GM18907 (cell line): ENCODE measurements at regions not wholly inside any gene's neighbourhood (a gene's known extent, or its start where the extent isn't known, plus 50 kb on each side); places are given as distances from the start of the nearest gene placed in this dataset.

Experiments used
- ATAC-seq: cut with Tn5 transposase; IDR thresholded peaks from one replicate; pipeline ENCODE4 v1.9.1; 2021; ENCODE audit warnings: mild to moderate bottlenecking, moderate library complexity; ENCODE audit not compliant: unreplicated experiment

- no peak for ATAC-seq
These were observed 354.5 kb upstream of the SOX14 start for GRCh38 chr3:137409584-137409983.

- no peak for ATAC-seq
These were observed 354.1 kb upstream of the SOX14 start for GRCh38 chr3:137410028-137410427.

DNA sequence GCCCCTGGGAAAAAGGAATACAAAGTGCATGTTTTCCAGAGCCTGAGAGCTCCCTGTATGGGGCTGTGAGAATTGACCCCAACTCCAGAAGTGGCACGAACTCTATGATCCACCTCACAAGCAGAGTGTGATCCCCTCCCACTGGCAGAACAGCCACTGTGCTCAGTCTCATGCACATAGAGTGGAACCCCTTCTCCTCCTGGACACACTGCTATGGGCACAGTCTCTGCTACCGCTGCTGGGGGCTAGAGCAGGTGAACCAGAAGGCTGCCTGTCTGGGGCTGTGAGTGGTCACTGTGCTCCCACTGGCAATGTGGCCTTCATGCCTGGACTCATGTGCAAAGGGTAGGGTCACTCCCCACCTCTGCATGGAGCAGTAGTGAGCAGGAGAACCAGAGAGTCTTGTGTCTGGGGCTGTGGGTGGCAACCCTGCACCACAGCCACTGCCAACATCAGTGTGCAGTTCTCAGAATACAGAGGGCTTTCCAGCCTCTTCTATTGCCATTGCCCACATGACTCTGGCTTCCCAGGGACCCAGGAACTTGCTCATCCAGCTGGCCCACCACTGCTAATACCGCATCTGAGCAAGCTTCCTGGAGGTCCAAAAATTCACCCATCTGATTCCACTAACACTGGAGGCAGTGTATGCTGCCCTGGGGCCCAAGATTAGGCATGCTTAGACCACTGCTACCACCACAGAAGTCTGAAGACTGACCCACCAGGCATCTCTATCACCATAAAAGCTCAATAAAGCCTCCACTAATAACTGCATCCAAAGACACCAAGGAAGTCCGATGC, 343.7 kb upstream of the SOX14 start:
- no peak for ATAC-seq

DNA sequence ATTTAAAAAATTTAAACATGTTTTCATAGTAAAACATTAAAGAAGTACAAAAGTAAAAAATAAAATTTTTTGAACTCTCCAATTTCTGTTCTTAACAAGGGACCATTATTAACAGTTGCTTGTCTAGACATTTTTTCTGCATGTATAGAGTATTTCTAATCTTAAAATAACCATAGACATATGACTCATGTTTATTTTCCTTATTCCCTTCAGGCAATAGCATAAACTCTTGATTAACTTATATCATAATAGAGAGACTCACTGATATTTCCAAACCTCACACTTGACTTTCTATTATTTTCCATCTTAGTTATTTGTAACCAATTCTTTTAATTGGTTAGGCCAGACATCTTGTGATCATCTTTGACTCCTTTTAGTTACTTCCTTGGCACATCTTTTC, 325.6 kb upstream of the SOX14 start:
- ATAC-seq = no peak

DNA sequence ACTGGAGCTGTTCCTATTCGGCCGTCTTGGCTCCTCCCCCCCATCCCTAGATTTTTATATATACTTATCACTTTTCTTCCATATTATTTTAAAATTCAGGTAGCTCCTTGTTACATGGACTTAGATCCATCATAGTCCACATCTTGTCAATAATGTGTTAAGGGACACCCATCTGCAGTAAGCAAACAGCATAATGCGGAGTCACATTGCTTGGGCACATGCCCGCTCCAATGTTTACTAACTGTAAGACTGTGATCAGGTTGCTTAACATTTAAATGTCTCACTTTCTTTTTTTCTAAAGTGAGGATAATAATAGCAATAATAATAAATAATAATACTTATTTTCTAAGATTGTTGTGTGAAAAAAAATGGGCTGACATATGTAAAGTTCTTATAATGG, 303.2 kb upstream of the SOX14 start:
- ATAC-seq = no peak

- no peak for ATAC-seq
These were observed 301.0 kb upstream of the SOX14 start for GRCh38 chr3:137463131-137463530.

DNA sequence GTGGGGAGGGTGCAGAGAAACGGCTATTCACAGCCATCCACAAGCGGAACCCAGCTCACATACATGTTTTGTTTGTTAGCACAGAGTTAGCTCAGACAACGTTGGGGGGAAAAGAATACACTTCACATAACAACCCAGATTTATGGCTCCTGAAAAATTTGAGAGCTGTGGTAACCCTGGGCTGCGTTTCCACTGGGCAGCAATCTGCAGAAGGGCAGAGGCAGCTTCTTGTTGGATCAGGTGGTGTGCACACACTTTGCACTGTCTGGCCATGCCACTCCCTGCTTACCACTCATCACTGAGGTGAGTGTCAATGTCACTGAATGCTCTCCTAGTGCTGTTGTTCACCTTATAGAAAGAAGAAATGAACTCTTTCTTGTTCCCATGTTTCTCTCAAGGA, 299.8 kb upstream of the SOX14 start:
- no peak for ATAC-seq

DNA sequence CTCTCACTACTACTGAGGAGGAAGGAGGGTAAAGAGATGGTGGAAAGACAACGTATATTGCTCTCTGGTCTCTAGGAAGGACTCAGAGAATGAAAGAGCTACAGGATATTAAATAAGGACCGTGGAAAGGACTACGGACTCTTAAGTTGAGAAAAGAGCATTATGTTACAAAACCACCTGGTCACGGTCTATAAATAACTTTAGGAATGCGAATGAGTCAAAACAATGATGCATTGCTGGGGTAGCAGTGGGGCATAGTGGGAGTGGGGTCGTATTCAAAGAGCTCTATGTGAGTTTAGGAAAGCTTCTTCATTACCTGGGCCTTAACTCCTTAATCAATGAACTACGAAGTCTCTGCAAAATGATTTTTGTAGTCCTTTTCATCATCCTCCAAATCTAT, 295.7 kb upstream of the SOX14 start:
- ATAC-seq = no peak

- ATAC-seq = no peak
These were observed 294.9 kb upstream of the SOX14 start for GRCh38 chr3:137469263-137469662.

DNA sequence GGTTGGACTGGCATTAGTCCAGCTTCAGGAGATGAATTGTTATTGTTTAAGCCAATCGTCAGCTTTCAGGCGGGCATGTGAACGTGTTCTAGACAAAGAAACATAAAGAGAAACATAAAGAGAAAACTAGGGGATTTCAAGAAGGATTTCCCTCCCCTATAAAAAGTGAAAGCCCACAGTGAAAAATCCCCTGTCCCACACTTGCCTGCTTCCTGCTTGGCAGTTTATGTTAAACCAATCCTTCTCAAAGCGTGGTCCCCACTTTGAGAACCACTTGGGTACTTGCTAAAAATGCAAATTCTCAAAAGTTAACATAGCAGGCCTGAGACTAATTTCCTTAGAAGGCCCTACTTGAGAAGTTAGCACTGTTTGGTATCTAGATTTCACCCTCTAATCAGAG, 293.0 kb upstream of the SOX14 start:
- peak; percentile 56 for ATAC-seq

GRCh38 chr3:137471558-137472204, 292.4 kb upstream of the SOX14 start:
- ATAC-seq = no peak

GRCh38 chr3:137477614-137478013, 286.5 kb upstream of the SOX14 start:
- no peak for ATAC-seq

GRCh38 chr3:137509354-137510045, 254.6 kb upstream of the SOX14 start:
- no peak for ATAC-seq

DNA sequence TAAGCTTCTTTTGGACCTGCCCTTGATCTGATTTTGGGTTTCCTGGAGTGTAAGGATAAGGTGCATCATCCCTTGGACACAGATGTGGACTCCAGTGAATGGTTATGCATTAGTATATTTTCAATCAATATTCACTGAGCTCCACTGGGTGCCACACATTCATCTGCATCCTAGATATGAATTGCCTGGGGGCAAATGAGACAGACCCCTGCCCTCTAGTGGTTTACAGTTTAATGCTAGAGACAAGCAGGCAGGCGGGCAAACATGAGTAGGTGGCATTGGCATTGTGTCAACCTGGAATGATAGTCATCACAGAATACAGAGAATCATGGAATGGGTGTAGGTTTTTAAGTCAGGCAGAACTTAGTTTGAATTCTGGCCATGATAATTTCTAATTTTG, 252.5 kb upstream of the SOX14 start:
- no peak for ATAC-seq

DNA sequence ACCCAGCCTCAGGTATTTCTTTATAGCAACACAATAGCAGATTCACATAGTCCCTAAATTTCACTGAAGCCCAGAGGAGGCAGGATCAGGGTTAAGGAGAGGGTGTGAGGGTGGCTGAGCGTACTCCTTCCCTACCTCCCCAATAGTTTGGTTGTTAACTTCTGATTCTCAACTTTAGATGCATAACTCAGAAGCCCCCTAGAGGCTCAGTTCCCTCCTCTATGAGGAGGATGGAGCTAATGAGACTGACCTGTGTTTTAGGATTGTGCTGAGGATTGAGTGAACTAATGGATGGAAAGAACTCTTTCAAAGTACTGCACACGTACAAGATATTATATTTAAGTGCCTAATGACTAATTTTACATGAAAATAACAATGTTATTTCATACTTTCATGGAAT, 249.3 kb upstream of the SOX14 start:
- ATAC-seq = no peak

DNA sequence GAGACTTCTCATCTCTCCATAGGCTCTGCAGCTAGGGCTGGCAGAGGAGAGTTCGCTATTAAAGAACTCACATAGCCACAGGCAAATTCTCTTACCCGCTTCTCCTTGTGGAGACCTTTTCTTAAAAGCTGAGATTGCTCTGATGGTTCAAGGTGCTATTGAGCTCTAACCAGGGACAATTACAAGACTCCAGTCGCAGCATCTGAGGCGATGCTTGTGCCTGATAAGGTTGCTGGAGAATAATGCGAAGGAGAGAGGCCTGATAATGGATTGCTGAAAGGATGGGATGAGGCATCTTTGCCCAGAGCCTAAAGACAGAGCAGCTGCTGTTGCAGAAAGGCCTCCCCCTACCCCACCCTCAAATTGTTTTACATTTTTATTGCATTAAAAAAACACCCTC, 244.5 kb upstream of the SOX14 start:
- no peak for ATAC-seq

GRCh38 chr3:137524751-137525150, 239.4 kb upstream of the SOX14 start:
- no peak for ATAC-seq

DNA sequence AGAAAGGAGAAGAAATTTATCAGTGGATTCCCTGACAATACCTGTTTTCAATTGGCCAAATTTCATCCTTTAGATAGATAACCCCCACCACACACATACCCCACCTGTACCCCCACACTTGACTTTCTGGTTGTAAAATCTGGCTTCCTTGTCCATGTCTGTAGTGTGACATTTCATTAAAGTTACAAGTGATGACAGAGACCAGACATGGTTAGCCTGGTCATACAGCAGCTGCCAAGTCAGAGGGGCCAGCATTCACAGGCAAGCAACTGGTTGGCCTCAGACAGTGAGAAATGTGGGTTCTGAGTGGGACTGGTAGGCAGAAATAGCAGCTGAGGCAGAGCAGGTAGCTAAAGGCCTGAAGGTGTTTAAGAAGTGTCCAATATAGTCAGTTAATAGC, 238.6 kb upstream of the SOX14 start:
- ATAC-seq = no peak

GRCh38 chr3:137542049-137542448, 222.1 kb upstream of the SOX14 start:
- no peak for ATAC-seq

GRCh38 chr3:137554242-137554641, 209.9 kb upstream of the SOX14 start:
- no peak for ATAC-seq

DNA sequence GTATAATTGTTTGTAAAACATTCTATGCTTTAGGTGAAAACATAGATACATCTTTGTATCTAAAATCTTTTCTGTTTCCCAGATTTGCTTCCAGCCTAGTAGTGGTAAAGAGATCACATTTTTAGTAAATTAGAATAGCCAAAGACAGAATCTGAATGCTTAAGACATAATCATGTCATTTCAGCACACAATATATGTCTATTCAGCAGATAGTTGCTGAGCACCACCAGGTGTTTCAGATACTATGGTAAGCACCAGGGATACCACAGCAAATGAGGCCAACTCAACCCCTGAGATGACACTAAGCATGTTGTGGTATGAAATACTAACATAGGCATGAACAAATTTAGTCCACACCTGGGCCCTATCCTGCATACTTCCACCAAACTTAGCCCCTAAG, 195.2 kb upstream of the SOX14 start:
- no peak for ATAC-seq

DNA sequence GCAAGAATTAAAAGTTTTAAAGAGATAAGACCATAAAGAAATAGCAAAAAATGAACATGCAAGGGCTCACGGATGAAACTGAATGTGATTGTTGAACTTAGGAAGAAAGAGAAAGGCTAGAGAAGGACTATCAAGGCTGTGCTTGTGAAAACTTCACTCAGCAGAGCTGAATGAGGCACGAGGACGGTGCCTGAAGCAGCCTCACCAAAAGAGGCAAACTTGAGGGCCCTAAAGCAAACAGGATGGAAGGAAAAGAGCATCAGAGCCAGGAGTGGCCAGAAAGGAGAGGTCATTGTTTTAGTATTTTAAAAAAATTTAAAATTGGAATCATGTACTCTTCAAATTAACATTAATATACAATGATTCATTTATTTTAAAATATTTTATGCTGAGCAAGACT, 191.2 kb upstream of the SOX14 start:
- ATAC-seq = no peak
